ENCODE measurements at regions not wholly inside any gene's neighbourhood (a gene's known extent, or its start where the extent isn't known, plus 50 kb on each side); places are given as distances from the start of the nearest gene placed in this dataset.

GRCh38 chr5:66354422-66354821 is 210.3 kb downstream of the SREK1 start:
- H3K4me1 Mint-ChIP-seq (ENCODE audit: low read depth, unreplicated experiment): peaks cover 3% of the 10 kb centered on the region
- DNase-seq: no peak
- no peak overlapping the region for H3K4me3 Mint-ChIP-seq (ENCODE audit: unreplicated experiment)
- peaks cover 4% of the 10 kb centered on the region for H3K36me3 Mint-ChIP-seq (ENCODE audit: unreplicated experiment)
- H3K27me3 Mint-ChIP-seq (ENCODE audit: unreplicated experiment): no peaks in the 10 kb centered on the region
- no peak overlapping the region for H3K27ac Mint-ChIP-seq (ENCODE audit: unreplicated experiment)
- no peak for TF ChIP-seq CTCF (IDR thresholded peaks at IDR 0.05; ENCODE audit: partially characterized antibody, unreplicated experiment)
- H3K9me3 Mint-ChIP-seq (ENCODE audit: unreplicated experiment): no peaks in the 10 kb centered on the region

GRCh38 chr5:66356011-66356565 is 212.0 kb downstream of the SREK1 start:
- H3K4me1 Mint-ChIP-seq (ENCODE audit: low read depth, unreplicated experiment): peaks cover 3% of the 10 kb centered on the region
- H3K27ac Mint-ChIP-seq (ENCODE audit: unreplicated experiment): no peak overlapping the region
- DNase-seq: no peak
- no peak overlapping the region for H3K4me3 Mint-ChIP-seq (ENCODE audit: unreplicated experiment)
- H3K9me3 Mint-ChIP-seq (ENCODE audit: unreplicated experiment): peaks cover 2% of the 10 kb centered on the region
- no peak for TF ChIP-seq CTCF (IDR thresholded peaks at IDR 0.05; ENCODE audit: partially characterized antibody, unreplicated experiment)
- H3K36me3 Mint-ChIP-seq (ENCODE audit: unreplicated experiment): peaks cover 4% of the 10 kb centered on the region
- H3K27me3 Mint-ChIP-seq (ENCODE audit: unreplicated experiment): no peaks in the 10 kb centered on the region

DNA sequence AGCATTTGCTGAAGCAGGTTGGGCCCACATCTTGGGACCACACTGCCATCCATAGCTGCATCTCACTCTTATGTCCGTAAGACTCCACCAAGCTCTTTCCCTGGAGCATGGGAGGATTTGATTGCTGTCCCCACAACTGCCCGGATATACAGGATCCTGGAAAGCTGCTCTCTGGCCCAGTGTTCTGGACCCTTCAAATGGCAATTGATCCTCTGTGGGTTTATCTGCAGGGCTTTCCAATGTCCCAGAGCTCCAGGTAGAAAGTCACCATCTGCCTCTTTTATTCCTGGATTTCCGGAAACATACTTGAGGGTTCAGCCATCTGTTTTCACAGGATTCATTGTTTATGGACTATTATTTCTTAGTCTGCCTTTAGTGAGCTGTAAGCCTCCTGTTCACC is 214.6 kb downstream of the SREK1 start:
- Mint-ChIP-seq H3K27ac (ENCODE audit: unreplicated experiment) (no peak overlapping the region), H3K36me3 (ENCODE audit: unreplicated experiment) (peaks cover 4% of the 10 kb centered on the region), H3K27me3 (ENCODE audit: unreplicated experiment) (no peaks in the 10 kb centered on the region), H3K4me3 (ENCODE audit: unreplicated experiment) (no peak overlapping the region), H3K4me1 (ENCODE audit: low read depth, unreplicated experiment) (no peaks in the 10 kb centered on the region), H3K9me3 (ENCODE audit: unreplicated experiment) (peaks cover 2% of the 10 kb centered on the region)
- DNase-seq: no peak
- no peak for TF ChIP-seq CTCF (IDR thresholded peaks at IDR 0.05; ENCODE audit: partially characterized antibody, unreplicated experiment)

DNA sequence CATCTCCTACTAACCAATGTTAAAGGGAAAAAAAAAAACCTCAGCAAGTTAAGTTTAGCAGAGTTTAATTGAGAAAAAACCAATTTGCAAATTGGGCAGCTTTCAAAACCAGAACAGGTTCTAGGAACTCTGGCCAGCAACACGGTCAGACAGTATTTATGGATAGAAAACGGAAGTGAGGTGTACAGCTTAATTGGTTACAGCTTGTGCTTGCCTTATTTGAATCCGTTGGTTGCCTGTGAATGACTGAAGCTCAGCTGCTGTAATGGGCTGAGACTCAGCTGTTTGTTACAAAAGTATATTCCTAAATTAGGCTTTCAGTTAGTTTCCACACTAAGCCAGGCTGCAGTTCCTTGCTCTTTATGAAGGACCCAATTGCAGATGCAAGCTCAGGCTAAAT is 217.0 kb downstream of the SREK1 start:
- Mint-ChIP-seq H3K4me3 (ENCODE audit: unreplicated experiment) (no peak overlapping the region), H3K36me3 (ENCODE audit: unreplicated experiment) (peaks cover 8% of the 10 kb centered on the region), H3K27ac (ENCODE audit: unreplicated experiment) (no peak overlapping the region), H3K4me1 (ENCODE audit: low read depth, unreplicated experiment) (no peaks in the 10 kb centered on the region), H3K27me3 (ENCODE audit: unreplicated experiment) (no peaks in the 10 kb centered on the region), H3K9me3 (ENCODE audit: unreplicated experiment) (peaks cover 2% of the 10 kb centered on the region)
- no peak for DNase-seq
- no peak for TF ChIP-seq CTCF (IDR thresholded peaks at IDR 0.05; ENCODE audit: partially characterized antibody, unreplicated experiment)

GRCh38 chr5:66362046-66362445 is 217.9 kb downstream of the SREK1 start:
- Mint-ChIP-seq H3K27ac (ENCODE audit: unreplicated experiment) (no peak overlapping the region), H3K4me3 (ENCODE audit: unreplicated experiment) (no peak overlapping the region), H3K4me1 (ENCODE audit: low read depth, unreplicated experiment) (no peaks in the 10 kb centered on the region), H3K36me3 (ENCODE audit: unreplicated experiment) (peaks cover 7% of the 10 kb centered on the region), H3K9me3 (ENCODE audit: unreplicated experiment) (peaks cover 2% of the 10 kb centered on the region), H3K27me3 (ENCODE audit: unreplicated experiment) (no peaks in the 10 kb centered on the region)
- DNase-seq: no peak
- TF ChIP-seq CTCF (IDR thresholded peaks at IDR 0.05; ENCODE audit: partially characterized antibody, unreplicated experiment): no peak

Measured in glutamatergic neuron (in vitro differentiated cells).